Activated T-cell treated with anti-CD3 and anti-CD28 coated beads, Interleukin-2, amount 50 U/mL, for 72 hours (primary cell): ENCODE measurements at regions not wholly inside any gene's neighbourhood (a gene's known extent, or its start where the extent isn't known, plus 50 kb on each side); places are given as distances from the start of the nearest gene placed in this dataset.
A peak's percentile ranks its signal among the peaks of the same experiment; 100 is the strongest.

Experiments
- ATAC-seq, 2 donors: fragments of 150-1000 bp; cut with Tn5 transposase; replicated peaks in 1 of 2; 2 replicates each; pipeline ENCODE4 v1.10.0; 2021; ENCODE audit warnings: moderate library complexity in 2 of 2, mild to moderate bottlenecking in 1 of 2
- DNase-seq, 2 donors: peaks; one replicate each; pipeline ENCODE4 v3.0.0; 2021 to 2022; ENCODE audit warnings: mixed read lengths in 1 of 2
- H3K27ac Mint-ChIP-seq: one replicate; pipeline ENCODE4 v1.8.0; 2022; ENCODE audit warnings: mild to moderate bottlenecking, moderate library complexity, mixed read lengths
- H3K27me3 Mint-ChIP-seq: one replicate; pipeline ENCODE4 v1.8.0; 2022; ENCODE audit warnings: low read depth, mixed read lengths
- H3K36me3 Mint-ChIP-seq, 2 donors: one replicate each; pipeline ENCODE4 v1.8.0; 2022; ENCODE audit warnings: mixed read lengths in 2 of 2, mild to moderate bottlenecking in 1 of 2; ENCODE audit not compliant: insufficient read depth in 2 of 2
- H3K4me1 Mint-ChIP-seq: one replicate; pipeline ENCODE4 v1.8.0; 2022; ENCODE audit warnings: low read depth, mixed read lengths
- H3K4me3 Mint-ChIP-seq, 2 donors: one replicate each; pipeline ENCODE4 v1.8.0; 2022; ENCODE audit warnings: mild to moderate bottlenecking in 2 of 2, mixed read lengths in 2 of 2, moderate library complexity in 2 of 2
- H3K9me3 Mint-ChIP-seq, 2 donors: one replicate each; pipeline ENCODE4 v1.8.0; 2022; ENCODE audit warnings: mixed read lengths in 2 of 2

DNA sequence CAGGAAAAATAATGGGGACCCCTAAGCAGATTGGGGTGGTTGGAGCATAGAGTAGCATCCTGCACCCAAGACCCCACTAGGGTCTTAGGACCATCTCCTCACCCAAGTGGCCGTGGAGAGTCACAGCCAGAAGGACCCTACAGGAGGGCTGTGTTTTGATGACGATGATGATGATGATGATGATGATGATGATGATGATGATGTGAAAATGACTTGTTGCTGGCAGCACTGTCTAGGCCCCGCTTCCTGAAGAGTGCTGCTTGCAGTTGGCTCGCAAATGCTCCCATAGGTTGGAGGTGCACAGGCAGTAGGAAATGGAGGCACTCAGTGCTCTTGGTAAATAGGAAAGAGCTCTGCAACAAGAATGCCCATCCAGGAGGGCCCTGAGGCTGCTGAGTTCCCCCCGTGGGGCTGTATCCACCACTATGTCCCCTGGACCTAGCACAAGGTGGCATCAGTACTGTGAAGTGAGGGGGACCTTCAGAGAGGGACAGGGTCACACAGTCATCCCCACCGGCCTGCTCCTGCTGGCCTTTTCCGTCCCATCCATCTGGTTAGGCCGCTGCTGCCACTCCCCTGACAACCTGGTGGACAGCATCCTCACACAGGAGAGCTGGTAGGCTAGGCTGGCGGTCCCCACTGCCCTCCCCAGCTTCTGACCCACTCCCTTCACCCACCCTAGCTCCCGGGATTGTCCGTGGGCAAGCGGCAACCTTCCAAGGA lies 139.6 kb downstream of the FOXD2 start:
- H3K4me3 Mint-ChIP-seq = no peak overlapping the region
- no peak overlapping the region for H3K27ac Mint-ChIP-seq
- ATAC-seq (no peak), DNase-seq (no peak)
- H3K4me1 Mint-ChIP-seq = no peaks in the 10 kb centered on the region
- peaks cover 8% of the 10 kb centered on the region for H3K27me3 Mint-ChIP-seq
- no peaks in the 10 kb centered on the region for H3K36me3 Mint-ChIP-seq
- H3K9me3 Mint-ChIP-seq = no peaks in the 10 kb centered on the region

DNA sequence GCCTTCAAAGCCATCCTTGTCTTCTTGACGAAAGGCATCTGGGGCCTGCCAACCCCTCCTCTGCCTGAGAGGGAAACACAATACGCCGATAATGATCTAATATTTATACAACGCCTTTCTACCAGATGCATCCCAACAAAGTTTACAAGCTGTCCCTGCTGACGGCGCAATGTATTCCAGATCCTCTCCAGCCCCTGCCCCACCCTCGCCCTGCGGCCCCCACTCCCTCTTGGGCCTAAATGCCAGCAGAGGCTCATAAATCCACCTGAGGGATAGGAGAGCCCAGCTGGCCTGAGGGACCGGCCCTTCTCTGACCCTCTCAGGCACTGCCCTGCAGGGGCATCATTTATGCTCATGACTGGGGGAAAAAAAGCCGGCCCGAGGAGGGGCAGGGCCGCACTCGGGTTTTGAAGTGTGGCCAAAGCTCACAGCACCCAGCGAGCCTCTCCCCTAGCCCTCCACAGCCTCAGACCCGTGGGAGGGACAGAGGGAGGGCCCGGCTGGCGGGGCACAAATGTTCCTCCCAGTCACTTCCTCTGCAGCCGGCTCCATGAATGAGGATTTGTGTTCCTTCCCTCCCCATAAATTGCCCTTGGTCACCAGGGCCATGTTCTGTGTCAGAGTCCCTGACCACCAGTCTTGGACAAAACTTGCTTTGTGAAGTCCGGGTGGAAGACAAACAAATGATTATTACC lies 140.3 kb downstream of the FOXD2 start:
- DNase-seq (no peak), ATAC-seq (no peak)
- Mint-ChIP-seq H3K27me3 (peaks cover 10% of the 10 kb centered on the region), H3K27ac (no peak overlapping the region), H3K4me1 (no peaks in the 10 kb centered on the region), H3K36me3 (no peaks in the 10 kb centered on the region), H3K9me3 (no peaks in the 10 kb centered on the region), H3K4me3 (no peak overlapping the region)

DNA sequence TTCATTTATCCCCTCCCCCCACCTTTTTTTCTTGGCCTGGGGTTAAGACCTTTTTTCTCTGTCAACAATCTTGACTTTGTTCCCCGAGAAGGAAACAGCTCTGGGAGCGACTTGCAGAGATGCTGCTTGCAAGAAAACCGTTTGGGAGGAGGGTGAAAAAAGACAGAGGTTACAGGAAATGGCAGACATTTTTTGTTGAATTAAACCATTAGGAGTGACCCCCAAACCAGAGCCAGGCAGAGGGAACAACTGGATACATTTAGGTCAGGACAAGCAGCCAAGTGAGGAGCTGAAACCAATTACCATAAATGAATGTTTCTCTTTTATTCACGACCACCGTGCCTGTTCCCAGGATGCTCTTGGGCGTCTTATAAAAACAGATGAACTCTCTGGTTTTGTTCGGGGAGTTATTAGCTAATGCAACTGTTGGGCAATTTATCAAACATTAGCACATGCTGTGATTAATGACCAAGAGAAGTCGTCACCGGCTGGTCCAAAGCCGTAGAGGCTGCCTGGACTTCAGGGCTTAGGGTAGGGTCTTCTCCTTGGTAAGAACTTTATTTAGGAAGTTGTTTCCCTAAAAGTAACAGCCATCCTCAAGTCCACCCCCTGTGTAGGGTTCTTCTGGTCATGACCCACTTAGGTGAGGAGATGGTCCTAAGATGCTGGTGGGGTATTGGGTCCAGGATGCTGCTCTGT lies 141.0 kb downstream of the FOXD2 start:
- peaks cover 15% of the 10 kb centered on the region for H3K27me3 Mint-ChIP-seq
- no peak overlapping the region for H3K4me3 Mint-ChIP-seq
- no peaks in the 10 kb centered on the region for H3K9me3 Mint-ChIP-seq
- no peaks in the 10 kb centered on the region for H3K36me3 Mint-ChIP-seq
- H3K4me1 Mint-ChIP-seq = no peaks in the 10 kb centered on the region
- no peak for ATAC-seq
- no peak for DNase-seq
- no peak overlapping the region for H3K27ac Mint-ChIP-seq

DNA sequence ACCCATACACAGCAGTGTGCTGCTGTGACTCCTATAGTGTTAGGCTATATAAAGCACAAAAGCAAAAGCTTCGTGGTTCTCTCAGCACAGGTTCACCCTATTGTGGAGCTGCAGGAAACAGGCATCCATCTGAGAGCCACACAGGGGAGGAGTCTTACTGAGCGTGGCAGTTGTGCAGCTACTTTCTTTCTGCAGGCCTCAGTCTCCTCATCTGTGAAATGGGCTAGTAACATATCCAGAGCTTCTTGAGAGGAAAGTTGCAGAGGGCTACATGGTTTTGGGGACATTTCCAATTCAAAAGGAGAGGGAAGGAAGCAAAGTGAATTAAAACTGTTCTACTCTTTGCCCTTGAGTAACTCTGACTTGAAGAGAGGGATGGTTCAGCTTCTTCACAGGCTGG lies 142.0 kb downstream of the FOXD2 start:
- Mint-ChIP-seq H3K4me1 (no peaks in the 10 kb centered on the region), H3K9me3 (no peaks in the 10 kb centered on the region), H3K27me3 (peaks cover 17% of the 10 kb centered on the region), H3K4me3 (no peak overlapping the region), H3K36me3 (no peaks in the 10 kb centered on the region), H3K27ac (no peak overlapping the region)
- no peak for DNase-seq
- no peak for ATAC-seq

DNA sequence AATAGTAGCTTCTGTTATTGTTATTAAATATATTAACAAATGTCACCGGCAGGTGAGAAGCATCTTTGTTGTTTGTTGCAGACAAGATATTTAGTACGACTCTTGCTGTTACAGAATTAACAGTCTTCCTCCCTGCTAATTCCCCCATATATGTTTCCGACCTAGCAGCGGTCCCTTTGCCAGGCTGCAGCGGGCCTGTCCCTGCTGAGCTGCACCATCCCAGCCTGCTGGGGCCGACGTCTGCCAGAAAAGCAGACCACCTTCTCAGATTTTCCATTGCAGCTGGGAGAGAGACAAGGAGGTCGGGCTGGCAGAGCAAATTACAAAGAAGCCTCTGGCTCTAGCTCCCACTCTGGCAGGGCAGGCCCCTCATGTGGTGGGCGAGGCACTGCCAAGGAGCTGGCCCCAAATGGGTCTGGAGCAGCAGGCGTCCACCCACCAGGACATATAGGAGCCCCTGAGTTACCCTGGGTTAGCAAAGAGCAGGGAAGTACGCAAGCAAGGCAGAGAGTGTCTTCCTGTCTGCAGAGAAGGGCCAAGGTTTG lies 142.7 kb downstream of the FOXD2 start:
- Mint-ChIP-seq H3K9me3 (no peaks in the 10 kb centered on the region), H3K36me3 (no peaks in the 10 kb centered on the region), H3K27me3 (peaks cover 24% of the 10 kb centered on the region), H3K27ac (no peak overlapping the region), H3K4me1 (no peaks in the 10 kb centered on the region), H3K4me3 (no peak overlapping the region)
- DNase-seq (no peak), ATAC-seq (no peak)

DNA sequence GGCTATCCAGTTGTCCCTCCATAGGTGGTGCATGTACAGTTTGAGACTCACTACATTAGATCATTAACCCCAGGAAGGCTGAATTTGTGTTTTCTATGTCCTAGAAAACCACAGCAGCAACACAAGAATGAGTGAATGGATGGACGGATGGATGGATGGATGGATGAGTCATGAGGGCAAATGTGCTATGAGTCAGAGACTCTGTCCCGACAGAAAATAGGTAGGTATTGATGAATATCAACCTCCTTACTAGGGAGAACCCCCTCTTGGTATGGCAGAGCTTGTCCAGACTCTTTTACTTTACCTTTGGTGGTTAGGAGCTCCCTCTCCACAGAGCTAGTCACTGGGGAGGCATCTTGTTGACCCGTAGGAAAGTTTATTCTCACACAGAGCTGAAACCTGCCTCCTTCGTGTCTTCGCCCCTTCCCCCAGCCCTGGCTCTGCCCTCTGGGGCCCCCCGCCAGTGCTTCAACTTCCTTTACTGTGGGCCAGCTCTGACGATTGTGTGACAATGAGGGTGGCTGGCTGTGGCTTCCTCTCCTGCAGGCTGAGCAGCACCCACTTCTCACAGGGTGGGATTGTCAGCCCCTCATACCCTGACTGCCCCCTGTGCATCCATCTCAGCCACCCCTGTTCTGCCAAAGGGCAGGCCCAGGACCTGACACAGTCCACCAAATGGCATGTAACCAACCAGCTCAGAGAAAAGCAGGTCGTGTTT lies 145.2 kb downstream of the FOXD2 start:
- Mint-ChIP-seq H3K4me1 (no peaks in the 10 kb centered on the region), H3K4me3 (no peak overlapping the region), H3K27me3 (peaks cover 27% of the 10 kb centered on the region), H3K9me3 (no peaks in the 10 kb centered on the region), H3K27ac (no peak overlapping the region), H3K36me3 (no peaks in the 10 kb centered on the region)
- peak; percentile 73 to 77 for ATAC-seq
- peak; percentile 19 to 20 for DNase-seq

DNA sequence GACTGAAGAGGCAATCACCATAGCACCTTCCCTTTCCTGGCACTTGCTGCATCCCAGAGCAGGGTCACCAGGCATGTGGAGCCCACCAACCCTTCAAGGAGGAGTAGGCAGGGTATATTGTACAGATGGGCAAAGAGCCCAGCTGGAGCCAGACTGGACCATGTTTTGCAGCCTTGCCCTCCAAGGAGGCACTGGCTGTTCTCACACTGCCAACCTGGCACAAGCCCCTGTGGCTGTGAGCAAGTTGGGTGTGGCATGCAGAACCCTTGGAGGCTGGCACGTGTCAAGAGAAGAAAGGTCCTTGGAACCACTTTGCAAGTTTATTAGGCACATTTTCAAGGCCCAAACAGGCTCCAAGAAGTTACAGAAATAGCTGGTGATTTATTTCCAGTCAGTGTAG lies 146.4 kb downstream of the FOXD2 start:
- peaks cover 27% of the 10 kb centered on the region for H3K27me3 Mint-ChIP-seq
- H3K4me3 Mint-ChIP-seq = no peak overlapping the region
- ATAC-seq (no peak), DNase-seq (no peak)
- H3K27ac Mint-ChIP-seq = no peak overlapping the region
- no peaks in the 10 kb centered on the region for H3K36me3 Mint-ChIP-seq
- H3K9me3 Mint-ChIP-seq = no peaks in the 10 kb centered on the region
- H3K4me1 Mint-ChIP-seq = no peaks in the 10 kb centered on the region

DNA sequence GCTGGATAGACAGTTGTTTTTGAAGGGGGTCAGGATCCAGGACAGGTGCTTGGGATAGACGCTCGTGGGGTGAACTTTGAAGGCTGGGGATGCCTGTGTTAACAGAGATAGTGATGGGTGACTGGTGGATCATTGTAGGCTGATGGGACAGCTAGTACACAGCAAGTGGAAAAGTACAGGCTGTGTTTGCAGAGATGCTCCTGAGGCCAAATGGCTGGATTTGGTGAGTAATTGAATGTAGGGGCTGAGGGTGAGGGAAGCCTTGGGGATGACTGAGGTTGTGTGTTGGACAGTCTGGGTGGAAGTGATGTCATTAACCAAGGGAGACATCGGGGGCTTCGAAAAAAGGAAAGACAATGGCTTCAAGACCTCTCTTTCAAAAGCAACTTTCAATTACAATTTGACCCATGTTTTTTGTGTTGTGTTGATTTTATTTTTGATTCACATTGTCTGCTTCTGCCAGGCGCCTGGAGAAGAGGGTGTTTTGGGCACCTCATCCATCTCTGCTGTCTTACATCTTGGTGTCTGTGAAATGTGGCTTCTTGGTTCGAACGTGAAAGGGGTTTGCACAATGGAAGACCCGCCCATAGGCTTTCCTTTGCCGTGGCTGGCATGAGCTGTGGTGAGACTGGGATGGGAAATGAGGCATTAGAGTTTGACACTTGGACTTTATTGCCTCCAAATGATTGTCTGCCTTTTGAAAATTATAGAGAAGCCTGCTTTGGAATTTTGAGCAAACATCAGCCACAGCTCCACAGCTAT lies 147.5 kb downstream of the FOXD2 start:
- no peak for ATAC-seq
- no peak for DNase-seq
- Mint-ChIP-seq H3K9me3 (no peaks in the 10 kb centered on the region), H3K36me3 (no peaks in the 10 kb centered on the region), H3K4me1 (no peaks in the 10 kb centered on the region), H3K27me3 (peaks cover 19% of the 10 kb centered on the region), H3K4me3 (no peak overlapping the region), H3K27ac (no peak overlapping the region)

DNA sequence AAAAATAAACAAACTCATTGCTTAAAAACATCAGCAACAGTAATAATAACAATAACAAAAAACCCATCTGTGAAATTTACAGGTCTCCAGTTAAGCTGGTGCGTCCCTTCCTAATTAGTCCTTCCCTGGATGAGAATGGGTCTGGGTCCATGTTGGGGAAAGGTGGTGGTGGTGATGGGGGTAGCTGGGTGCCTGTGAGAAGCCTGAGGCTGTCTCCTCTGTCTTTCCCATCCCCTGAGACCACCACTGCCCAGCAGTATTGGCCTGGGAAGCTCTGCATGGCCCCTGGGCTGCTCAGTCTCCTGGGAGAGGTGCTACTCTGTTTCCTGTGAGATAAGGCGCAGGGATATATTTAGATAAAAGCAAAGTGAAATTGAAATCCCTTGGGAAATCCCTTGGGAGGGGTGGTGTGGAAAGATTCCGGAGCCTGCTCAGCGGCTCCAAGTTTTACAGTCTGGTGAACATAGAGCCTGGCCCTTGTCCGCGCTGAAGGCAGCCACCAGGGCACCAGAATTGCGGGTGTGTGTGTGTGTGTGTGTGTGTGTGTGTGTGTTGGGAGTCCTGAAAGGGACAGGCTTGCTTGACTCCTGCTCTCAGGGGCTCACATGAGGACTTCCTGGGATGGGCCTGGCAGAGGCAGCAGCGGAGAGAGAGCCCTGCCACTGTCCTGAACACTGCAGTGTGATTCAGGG lies 150.2 kb downstream of the FOXD2 start:
- ATAC-seq (no peak), DNase-seq (no peak)
- Mint-ChIP-seq H3K27ac (no peak overlapping the region), H3K9me3 (no peaks in the 10 kb centered on the region), H3K4me1 (no peaks in the 10 kb centered on the region), H3K27me3 (peaks cover 23% of the 10 kb centered on the region), H3K4me3 (no peak overlapping the region), H3K36me3 (no peaks in the 10 kb centered on the region)

DNA sequence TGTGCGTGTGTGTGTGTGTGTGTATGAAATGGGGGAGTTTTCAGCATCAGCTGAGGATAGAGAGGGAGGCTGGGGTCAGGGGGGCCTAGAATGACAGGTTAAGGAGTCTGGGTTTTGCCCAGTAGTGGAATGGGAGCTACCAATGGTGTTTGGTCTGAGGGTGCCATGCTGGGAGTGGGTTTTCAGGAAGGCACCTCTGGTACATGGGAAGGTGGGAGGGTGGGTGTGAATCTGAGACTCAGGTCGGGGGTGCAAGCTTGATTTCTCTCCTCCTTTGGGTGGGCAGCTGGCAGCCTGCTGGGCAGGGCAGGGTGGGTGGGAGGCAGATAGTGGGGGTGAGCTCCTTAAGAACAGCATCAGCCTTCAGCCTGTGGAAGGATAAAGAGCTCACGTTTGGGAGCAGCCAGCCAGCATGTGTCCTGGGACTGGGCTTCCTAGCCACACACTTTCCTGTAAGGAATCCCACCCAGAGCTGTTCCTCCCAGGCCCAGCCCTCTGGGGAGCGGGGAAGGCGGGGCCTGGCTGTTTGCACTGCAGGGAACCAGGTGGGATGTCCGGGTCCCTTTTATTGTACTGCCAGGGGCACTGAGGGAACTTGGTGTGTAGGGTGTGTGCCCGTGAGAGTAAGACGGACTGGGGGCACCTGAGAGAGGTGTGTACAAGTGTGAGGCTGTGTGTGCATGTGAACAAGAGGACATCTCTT lies 152.8 kb downstream of the FOXD2 start:
- Mint-ChIP-seq H3K4me1 (no peaks in the 10 kb centered on the region), H3K27me3 (peaks cover 16% of the 10 kb centered on the region), H3K36me3 (no peaks in the 10 kb centered on the region), H3K9me3 (no peaks in the 10 kb centered on the region), H3K27ac (no peak overlapping the region), H3K4me3 (no peak overlapping the region)
- ATAC-seq (no peak), DNase-seq (no peak)

DNA sequence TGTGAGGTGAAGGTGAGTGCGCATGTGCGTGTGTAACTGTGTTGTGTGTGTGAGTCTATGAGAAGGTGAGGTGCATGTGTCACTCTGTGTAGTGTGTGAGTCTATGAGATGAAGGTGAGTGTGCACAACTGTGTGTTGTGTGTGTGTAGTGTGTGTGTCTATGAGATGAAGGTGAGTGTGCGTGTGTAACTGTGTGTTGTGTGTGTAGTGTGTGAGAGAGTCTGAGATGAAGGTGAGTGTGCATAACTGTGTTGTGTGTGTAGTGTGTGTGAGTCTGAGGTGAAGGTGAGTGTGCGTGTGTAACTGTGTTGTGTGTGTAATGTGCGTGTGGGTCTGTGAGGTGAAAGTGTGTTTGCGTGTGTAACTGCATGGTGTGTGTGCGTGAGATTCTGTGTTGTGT lies 154.0 kb downstream of the FOXD2 start:
- no peak overlapping the region for H3K27ac Mint-ChIP-seq

More for the DNA sequence above, 154.0 kb downstream of the FOXD2 start:
- Mint-ChIP-seq H3K27me3 (peaks cover 19% of the 10 kb centered on the region), H3K4me3 (no peak overlapping the region), H3K36me3 (no peaks in the 10 kb centered on the region), H3K4me1 (no peaks in the 10 kb centered on the region), H3K9me3 (no peaks in the 10 kb centered on the region)
- no peak for DNase-seq
- no peak for ATAC-seq
